Right lobe of liver (tissue), 6 donors: ENCODE measurements at regions not wholly inside any gene's neighbourhood (a gene's known extent, or its start where the extent isn't known, plus 50 kb on each side); places are given as distances from the start of the nearest gene placed in this dataset.

ENCODE experiments used
- ATAC-seq, 4 donors: fragments of 200-7000 bp; cut with Tn5 transposase; one replicate each; pipeline ENCODE4 v1.9.1; 2020; ENCODE audit warnings: mild to moderate bottlenecking in 4 of 4, moderate library complexity in 4 of 4
- DNase-seq, 3 donors: peaks; one replicate each; pipeline ENCODE4 v3.0.0-alpha.2; 2020
- H3K27ac ChIP-seq, 3 donors: fragments of 200-600 bp; one replicate each; pipeline ENCODE4 v1.8.0; 2022
- H3K27me3 ChIP-seq, 2 donors: fragments of 200-600 bp; one replicate each; pipeline ENCODE4 v1.8.0; 2022
- H3K36me3 ChIP-seq, 4 donors: fragments of 200-600 bp; sonication (generic) in 1 of 4; one replicate each; pipeline versions ENCODE4 v1.5.1 to v1.8.0; 2017 to 2022; ENCODE audit warnings: control low read depth in 1 of 4
- H3K4me1 ChIP-seq, 4 donors: fragments of 200-600 bp; sonication (generic) in 1 of 4; one replicate each; pipeline versions ENCODE4 v1.5.1 to v1.8.0; 2017 to 2022; ENCODE audit warnings: control low read depth in 1 of 4
- H3K4me3 ChIP-seq, 3 donors: fragments of 200-600 bp; one replicate each; pipeline ENCODE4 v1.8.0; 2022
- H3K9me3 ChIP-seq, 4 donors: fragments of 200-600 bp; sonication (generic) in 1 of 4; one replicate each; pipeline versions ENCODE4 v1.5.1 to v1.8.0; 2017 to 2022; ENCODE audit warnings: control low read depth in 1 of 4
- POLR2A ChIP-seq: fragments of 450-650 bp; IDR thresholded peaks from one replicate; pipeline ENCODE4 v1.6.1; 2017; ENCODE audit warnings: antibody characterized with exemption, mild to moderate bottlenecking
- WGBS: methylation state at CpG from one replicate; pipeline ENCODE4 v1.1.6; 2018; ENCODE audit warnings: low coverage, low lambda C conversion rate; ENCODE audit not compliant: insufficient coverage; ENCODE audit errors: missing lambda C conversion rate; 5-methylcytosine and 5-hydroxymethylcytosine counted together
- intact Hi-C, 2 donors: fragments of 100-400 bp; cut with DNase I; formaldehyde crosslinking; loops; one replicate each; pipeline versions ENCODE4 v1.11.2 to v1.14.1; 2022
- TF ChIP-seq, protein P1 (sequence below), 4 donors: fragments of 200-600 bp in 3 of 4; fragments of 450-650 bp in 1 of 4; IDR thresholded peaks; one replicate each; pipeline versions ENCODE4 v1.5.1 to v1.8.0; 2016 to 2022; ENCODE audit warnings: antibody characterized with exemption in 4 of 4, mild to moderate bottlenecking in 2 of 4
- donor health status: DM: no; HTN: yes; CAD: no.
- donor health status: DM: no; HTN: no; CAD: no.
- donor health status: DM: no; HTN: no; CAD: no.
- donor health status: DM: no; HTN: yes; CAD: no.
- donor health status: DM: no; HTN: yes; CAD: no.

DNA sequence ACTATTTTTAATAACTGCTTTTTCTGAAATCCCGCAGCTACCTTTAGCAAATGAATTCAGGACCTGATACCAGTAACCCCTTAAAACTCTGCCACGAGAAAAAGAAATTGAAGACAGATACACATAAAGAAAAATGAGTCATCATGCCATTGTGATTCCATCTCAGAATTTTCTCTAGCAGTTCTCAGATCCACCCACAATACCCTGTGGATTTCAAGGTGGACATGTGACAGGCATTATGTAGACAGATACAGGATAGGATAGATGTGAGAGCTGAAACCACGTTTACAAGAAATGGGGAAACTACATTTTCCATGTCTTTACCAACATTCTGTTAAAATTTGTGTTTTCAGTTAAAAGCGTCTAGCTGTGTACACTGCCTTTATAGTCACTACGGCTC lies 291.9 kb upstream of the NR2F2 start:
- Histone ChIP-seq H3K4me1 (no peaks in the 10 kb centered on the region), H3K36me3 (no peaks in the 10 kb centered on the region), H3K9me3 (no peaks in the 10 kb centered on the region), H3K4me3 (no peak overlapping the region), H3K27me3 (no peaks in the 10 kb centered on the region), H3K27ac (no peak overlapping the region)
- intact Hi-C loops: no loop called here
- TF ChIP-seq POLR2A: no peak
- DNase-seq (no peak), ATAC-seq (no peak)
- 56% methylated on average over 5 of the region's 5 CpGs for whole genome bisulfite sequencing

DNA sequence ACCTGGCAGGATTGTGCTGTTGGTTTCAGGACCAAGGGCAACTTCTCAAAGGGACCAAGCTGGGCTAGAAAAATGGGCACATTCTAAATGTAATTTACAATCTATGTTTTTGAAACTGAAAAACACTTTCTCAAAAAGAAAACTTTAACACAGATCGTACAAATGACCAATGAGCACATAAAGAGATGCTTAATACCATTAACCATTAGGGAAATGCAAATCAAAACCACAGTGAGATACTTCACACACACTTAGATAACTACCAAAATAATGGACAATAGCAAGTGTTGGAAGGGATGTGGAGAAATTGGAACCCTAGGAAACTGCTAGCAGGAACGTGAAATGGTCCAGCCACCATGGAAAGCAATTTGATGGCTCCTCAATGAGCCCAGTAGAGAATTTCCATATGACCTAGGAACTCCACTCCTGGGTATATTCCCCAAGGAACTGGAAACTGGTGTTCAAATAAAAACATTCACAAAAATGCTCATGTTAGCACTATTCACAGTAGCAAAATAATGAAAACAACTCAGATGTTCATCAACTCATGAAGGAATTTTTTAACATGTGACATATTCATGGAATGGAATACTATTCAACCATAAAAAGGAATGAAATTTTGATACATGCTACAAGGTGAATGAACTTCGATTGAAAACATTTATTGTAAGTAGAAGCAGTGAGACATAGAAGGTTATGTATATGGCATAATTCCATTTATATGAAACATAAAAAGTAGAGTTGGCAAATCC lies 288.3 kb upstream of the NR2F2 start:
- ATAC-seq (no peak), DNase-seq (no peak)
- Histone ChIP-seq H3K4me1 (no peaks in the 10 kb centered on the region), H3K27ac (no peak overlapping the region), H3K4me3 (no peak overlapping the region), H3K27me3 (no peaks in the 10 kb centered on the region), H3K36me3 (no peaks in the 10 kb centered on the region), H3K9me3 (no peaks in the 10 kb centered on the region)
- WGBS: 63% methylated on average over 3 of the region's 3 CpGs
- intact Hi-C loops: no loop called here
- TF ChIP-seq, protein P1, sequence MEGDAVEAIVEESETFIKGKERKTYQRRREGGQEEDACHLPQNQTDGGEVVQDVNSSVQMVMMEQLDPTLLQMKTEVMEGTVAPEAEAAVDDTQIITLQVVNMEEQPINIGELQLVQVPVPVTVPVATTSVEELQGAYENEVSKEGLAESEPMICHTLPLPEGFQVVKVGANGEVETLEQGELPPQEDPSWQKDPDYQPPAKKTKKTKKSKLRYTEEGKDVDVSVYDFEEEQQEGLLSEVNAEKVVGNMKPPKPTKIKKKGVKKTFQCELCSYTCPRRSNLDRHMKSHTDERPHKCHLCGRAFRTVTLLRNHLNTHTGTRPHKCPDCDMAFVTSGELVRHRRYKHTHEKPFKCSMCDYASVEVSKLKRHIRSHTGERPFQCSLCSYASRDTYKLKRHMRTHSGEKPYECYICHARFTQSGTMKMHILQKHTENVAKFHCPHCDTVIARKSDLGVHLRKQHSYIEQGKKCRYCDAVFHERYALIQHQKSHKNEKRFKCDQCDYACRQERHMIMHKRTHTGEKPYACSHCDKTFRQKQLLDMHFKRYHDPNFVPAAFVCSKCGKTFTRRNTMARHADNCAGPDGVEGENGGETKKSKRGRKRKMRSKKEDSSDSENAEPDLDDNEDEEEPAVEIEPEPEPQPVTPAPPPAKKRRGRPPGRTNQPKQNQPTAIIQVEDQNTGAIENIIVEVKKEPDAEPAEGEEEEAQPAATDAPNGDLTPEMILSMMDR (IDR thresholded peaks at IDR 0.05): no peak
- TF ChIP-seq POLR2A: no peak

DNA sequence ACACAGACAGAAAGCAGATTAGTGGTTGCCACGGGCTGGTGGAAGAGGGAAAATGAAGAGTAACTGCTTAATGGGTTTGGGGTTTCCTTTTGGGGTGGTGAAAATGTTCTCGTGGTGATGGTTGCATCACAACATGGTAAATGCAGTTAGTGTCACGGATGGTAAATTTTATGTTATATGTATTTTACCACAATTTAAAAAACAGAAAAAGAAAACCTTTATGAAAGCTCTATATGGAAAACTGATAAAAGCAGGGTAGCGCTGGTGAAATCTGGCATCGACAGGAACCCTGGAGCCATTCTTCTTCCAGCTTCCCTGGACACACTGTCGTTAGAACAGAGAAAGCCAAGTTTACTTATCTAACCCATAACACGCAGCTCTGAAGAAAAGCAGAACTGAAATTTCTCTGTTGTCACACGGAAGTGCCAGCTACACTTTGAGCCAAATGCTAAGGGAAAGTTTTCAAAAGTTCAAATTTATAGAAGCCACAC lies 287.7 kb upstream of the NR2F2 start:
- H3K9me3 ChIP-seq: no peaks in the 10 kb centered on the region
- H3K36me3 ChIP-seq: no peaks in the 10 kb centered on the region
- intact Hi-C loops: no loop called here
- no peak overlapping the region for H3K27ac ChIP-seq
- no peak for DNase-seq
- TF ChIP-seq, protein P1 (IDR thresholded peaks at IDR 0.05): no peak
- no peak for TF ChIP-seq POLR2A
- H3K27me3 ChIP-seq: no peaks in the 10 kb centered on the region
- H3K4me1 ChIP-seq: no peaks in the 10 kb centered on the region
- H3K4me3 ChIP-seq: no peak overlapping the region
- ATAC-seq: peak in 1 of 4 donors; percentile 27
- WGBS: 59% methylated on average over 8 of the region's 8 CpGs

DNA sequence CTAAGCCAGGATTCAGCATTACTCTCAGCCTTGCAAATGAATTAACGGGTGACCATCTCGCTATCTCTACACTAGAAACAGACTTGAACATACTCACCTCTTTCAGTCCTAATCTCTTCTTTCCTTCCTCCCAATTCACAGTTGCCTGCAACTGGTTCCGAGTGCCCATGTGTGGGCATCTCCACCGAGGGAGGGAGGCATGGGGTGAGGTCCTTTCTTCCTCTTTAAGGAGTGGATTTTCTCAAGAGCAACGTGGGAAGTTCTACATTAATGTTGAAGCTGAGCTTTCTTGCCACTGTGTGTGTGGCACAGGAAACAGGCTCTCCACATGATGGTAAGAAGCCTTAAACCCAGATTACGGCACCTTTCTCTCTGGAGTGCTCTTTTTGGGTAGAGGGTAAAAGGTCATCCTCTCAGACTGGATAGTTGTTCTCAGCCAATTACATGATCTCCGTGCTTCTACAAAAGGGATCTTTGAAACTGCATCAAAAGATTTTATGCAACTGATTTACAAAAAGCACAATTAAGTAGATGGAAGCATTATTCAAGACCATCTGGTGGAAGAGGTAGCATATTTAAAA lies 286.8 kb upstream of the NR2F2 start:
- no peak for DNase-seq
- Histone ChIP-seq H3K36me3 (no peaks in the 10 kb centered on the region), H3K4me3 (no peak overlapping the region), H3K27ac (no peak overlapping the region), H3K9me3 (no peaks in the 10 kb centered on the region), H3K4me1 (no peaks in the 10 kb centered on the region), H3K27me3 (no peaks in the 10 kb centered on the region)
- 67% methylated on average over 7 of the region's 7 CpGs for WGBS
- intact Hi-C loops: no loop called here
- TF ChIP-seq POLR2A: no peak
- TF ChIP-seq, protein P1 (IDR thresholded peaks at IDR 0.05): no peak
- no peak for ATAC-seq

DNA sequence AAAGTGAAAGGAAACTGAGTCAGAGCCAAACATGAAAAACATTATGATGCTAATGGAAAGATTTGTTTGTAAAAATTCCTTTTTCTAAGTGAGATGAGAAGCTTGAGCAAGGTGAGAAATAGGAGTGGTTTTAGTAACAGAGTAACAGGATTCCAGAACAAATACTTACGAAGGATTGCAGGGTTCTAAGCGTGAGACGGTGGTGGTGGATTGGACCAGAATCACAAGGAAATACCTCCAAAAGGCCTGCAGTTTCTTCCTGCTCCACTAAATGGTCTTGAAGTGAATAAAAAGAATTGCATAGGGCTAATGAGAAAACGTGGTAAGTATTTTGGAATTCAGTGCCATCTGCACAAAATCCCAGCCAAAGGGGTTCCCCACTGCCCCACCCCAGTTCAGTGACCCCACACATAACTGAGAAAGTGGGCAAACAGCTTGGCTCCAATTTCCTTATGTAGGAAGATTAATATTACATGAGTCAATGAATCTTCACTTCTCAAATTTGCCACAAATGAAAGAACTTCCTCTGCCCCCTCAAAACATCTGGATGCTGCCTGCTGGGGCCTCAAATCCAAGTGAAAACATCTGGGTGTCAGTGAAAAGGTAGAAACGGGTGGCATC lies 283.8 kb upstream of the NR2F2 start:
- TF ChIP-seq, protein P1 (IDR thresholded peaks at IDR 0.05): no peak
- no peak for TF ChIP-seq POLR2A
- DNase-seq (no peak), ATAC-seq (no peak)
- Histone ChIP-seq H3K27me3 (no peaks in the 10 kb centered on the region), H3K4me3 (no peak overlapping the region), H3K36me3 (no peaks in the 10 kb centered on the region), H3K27ac (no peak overlapping the region), H3K9me3 (no peaks in the 10 kb centered on the region), H3K4me1 (no peaks in the 10 kb centered on the region)
- WGBS: 65% methylated on average over 5 of the region's 5 CpGs
- intact Hi-C loops: no loop called here
